ENCODE measurements at regions not wholly inside any gene's neighbourhood (a gene's known extent, or its start where the extent isn't known, plus 50 kb on each side); places are given as distances from the start of the nearest gene placed in this dataset.

DNA sequence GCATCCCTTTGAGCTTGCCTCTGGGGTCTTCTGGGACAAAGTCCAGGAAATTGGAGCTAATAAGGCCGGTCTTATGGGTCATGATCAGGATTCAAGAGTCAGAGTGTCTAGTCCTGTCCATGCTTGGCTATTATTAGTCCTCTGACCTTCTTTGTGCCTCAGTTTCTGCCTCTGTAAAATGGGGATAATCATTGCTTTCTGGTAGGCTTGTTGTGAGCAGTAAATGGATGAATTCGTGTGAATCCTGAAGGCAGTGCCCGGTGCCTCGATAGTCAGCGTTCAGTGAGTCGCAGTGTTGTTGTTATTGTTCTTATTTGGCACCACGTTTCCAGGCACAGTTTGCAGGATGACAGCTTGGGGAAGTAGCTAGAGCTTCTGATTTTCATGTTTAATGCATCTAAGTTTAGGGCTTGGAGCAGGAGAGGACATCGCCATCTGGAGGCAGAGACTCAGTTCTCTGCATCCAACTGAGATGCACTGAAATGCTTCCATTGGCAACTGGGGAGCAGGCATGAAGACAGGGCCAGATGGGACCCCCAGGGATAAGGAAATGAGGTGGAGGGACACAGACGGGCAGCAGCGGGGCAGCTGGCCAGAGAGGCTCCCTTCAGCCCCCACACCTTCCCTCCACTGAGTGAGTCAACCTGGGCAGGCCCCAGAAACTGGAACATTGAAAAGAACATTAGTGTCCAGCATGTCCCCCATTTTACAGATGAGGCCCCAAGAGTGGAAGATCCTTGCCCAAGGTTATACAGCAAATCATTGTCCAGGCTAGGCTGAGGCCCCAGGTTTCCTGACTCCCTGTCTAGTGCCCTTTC lies 160.3 kb downstream of the PTPRU start:
- Mint-ChIP-seq H3K27me3 (ENCODE audit: insufficient read depth) (peaks cover 1% of the 10 kb centered on the region), H3K4me1 (ENCODE audit: low read depth) (no peaks in the 10 kb centered on the region), H3K36me3 (ENCODE audit: low read depth) (no peaks in the 10 kb centered on the region), H3K9me3 (peaks cover 4% of the 10 kb centered on the region), H3K27ac (no peak overlapping the region), H3K4me3 (no peak overlapping the region)
- no peak for DNase-seq (ENCODE audit: low spot score)
- intact Hi-C loops (cut with micrococcal nuclease) = no loop called here

DNA sequence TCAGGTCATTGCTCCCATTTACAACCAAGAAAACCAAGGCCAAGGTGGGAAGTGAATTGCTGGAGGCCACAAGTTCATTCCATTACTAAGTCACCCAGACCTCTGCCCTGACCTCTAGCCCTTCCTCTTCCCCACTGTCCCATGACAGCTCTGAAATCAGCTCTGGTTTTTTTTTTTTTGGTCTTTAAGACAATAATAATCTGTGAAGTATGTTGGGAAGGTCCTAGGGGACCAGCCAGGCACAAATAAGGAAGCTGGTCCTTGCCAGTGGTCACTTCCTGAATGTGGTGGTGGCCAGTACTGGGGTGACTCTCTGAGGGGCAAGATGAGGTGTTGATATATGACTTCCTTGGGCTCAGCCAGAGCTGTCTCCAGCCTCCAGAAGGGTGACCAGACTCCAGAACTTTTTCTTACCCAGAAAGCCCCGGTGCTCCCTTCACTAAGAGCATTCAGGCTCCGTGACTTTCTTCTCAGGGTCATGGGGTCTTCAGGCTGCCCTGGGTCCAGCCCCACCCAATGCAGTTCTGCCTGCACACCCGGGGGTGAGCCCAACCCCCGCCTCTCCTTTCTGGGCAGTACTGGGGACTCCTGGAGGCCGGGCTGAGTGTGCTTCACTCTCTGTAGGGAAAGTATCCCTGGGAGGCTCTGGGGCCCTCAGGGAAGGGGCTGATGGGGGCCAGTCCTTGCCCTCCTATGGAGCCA lies 159.6 kb downstream of the PTPRU start:
- Mint-ChIP-seq H3K27me3 (ENCODE audit: insufficient read depth) (no peaks in the 10 kb centered on the region), H3K36me3 (ENCODE audit: low read depth) (no peaks in the 10 kb centered on the region), H3K27ac (no peak overlapping the region), H3K4me1 (ENCODE audit: low read depth) (no peaks in the 10 kb centered on the region), H3K9me3 (peaks cover 4% of the 10 kb centered on the region), H3K4me3 (no peak overlapping the region)
- DNase-seq (ENCODE audit: low spot score) = no peak
- intact Hi-C loops (cut with micrococcal nuclease) = no loop called here

GRCh38 chr1:29394521-29395225 lies 158.4 kb downstream of the PTPRU start:
- H3K36me3 Mint-ChIP-seq (ENCODE audit: low read depth) = no peaks in the 10 kb centered on the region
- no peak overlapping the region for H3K4me3 Mint-ChIP-seq
- no peaks in the 10 kb centered on the region for H3K4me1 Mint-ChIP-seq (ENCODE audit: low read depth)
- intact Hi-C loops (cut with micrococcal nuclease) = no loop called here
- no peak for DNase-seq (ENCODE audit: low spot score)
- H3K27ac Mint-ChIP-seq = no peak overlapping the region
- peaks cover 3% of the 10 kb centered on the region for H3K9me3 Mint-ChIP-seq
- H3K27me3 Mint-ChIP-seq (ENCODE audit: insufficient read depth) = peaks cover 4% of the 10 kb centered on the region

- no peaks in the 10 kb centered on the region for H3K36me3 Mint-ChIP-seq (ENCODE audit: low read depth)
These were observed 157.1 kb downstream of the PTPRU start for GRCh38 chr1:29393451-29393826.

DNA sequence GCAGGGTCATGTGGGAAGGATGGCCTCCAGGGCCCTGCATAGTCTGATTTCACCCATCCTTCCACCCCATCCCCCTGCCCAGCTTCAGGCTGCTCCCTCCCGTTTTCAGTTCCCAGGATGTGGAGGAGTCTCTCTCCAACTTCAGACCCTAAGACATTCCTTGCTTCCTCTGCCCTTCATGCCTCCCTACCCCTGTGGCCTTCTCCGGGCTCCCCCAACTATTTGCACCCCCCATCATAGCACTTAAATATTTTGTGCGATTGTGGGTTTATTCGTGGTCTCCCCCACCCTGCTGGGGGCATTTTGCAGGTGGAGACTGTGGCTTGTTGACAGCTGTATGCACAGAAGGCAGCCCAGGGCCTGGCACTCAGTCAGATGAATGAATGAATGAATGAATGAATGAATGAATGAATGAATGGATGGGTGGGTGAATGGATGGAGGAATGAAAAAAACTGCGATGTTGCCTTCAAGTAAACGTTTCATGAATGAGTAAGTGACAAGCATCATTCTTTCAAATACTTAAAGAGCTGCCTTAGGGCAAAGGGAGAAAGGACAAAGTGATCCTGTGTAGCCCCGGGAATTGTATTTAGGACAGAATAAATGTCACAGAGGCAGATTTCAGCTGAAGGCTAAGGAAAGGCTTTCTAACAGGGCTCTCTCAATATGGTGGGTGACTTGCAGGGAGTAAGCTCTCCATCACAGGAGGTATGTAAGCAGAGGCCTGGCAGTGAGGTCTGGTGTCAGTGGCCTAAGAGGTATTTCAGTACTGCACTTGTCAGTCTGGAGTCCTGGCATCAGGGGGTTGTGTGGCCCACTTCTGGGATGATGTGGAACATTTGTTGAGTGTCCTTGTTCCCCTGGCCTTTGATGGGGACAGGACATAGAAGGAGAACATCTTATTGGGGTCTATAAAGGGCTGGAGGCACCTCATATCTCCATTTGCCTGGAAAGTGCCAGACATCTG lies 156.4 kb downstream of the PTPRU start:
- DNase-seq (ENCODE audit: low spot score) = no peak
- H3K27me3 Mint-ChIP-seq (ENCODE audit: insufficient read depth) = peaks cover 4% of the 10 kb centered on the region
- no peaks in the 10 kb centered on the region for H3K36me3 Mint-ChIP-seq (ENCODE audit: low read depth)
- intact Hi-C loops (cut with micrococcal nuclease) = no loop called here
- no peaks in the 10 kb centered on the region for H3K4me1 Mint-ChIP-seq (ENCODE audit: low read depth)
- no peak overlapping the region for H3K4me3 Mint-ChIP-seq
- H3K9me3 Mint-ChIP-seq = no peaks in the 10 kb centered on the region
- no peak overlapping the region for H3K27ac Mint-ChIP-seq

More at GRCh38 chr1:29393451-29393826, 157.1 kb downstream of the PTPRU start:
- H3K27me3 Mint-ChIP-seq (ENCODE audit: insufficient read depth) = peaks cover 4% of the 10 kb centered on the region
- H3K4me3 Mint-ChIP-seq = no peak overlapping the region
- no peaks in the 10 kb centered on the region for H3K4me1 Mint-ChIP-seq (ENCODE audit: low read depth)
- no peak overlapping the region for H3K27ac Mint-ChIP-seq
- DNase-seq (ENCODE audit: low spot score) = no peak
- no peaks in the 10 kb centered on the region for H3K9me3 Mint-ChIP-seq
- intact Hi-C loops (cut with micrococcal nuclease) = no loop called here

DNA sequence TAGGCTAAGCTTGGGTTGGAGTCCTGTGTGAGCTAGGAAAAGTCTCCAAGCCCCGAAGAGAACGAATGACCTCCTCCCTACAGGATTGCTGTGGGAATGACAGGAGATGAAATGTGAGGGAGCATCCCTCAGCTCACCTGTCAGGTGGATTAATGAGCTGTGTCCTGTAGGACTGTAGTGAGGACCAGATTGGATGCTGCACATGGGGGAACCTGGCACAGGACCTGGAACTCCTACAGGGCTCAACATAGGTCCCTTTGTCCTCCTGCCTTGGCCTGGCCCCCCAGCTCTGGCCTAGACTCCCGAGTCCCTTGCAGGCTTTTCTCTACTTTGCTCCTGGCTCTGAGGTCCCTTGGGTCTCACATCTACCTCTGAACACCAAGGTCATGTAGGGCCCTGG lies 155.7 kb downstream of the PTPRU start:
- intact Hi-C loops (cut with micrococcal nuclease) = no loop called here
- Mint-ChIP-seq H3K4me3 (no peak overlapping the region), H3K9me3 (no peaks in the 10 kb centered on the region)

GRCh38 chr1:29391362-29391880 lies 155.1 kb downstream of the PTPRU start:
- intact Hi-C loops (cut with micrococcal nuclease) = no loop called here

More for the DNA sequence above, 155.7 kb downstream of the PTPRU start:
- Mint-ChIP-seq H3K4me1 (ENCODE audit: low read depth) (no peaks in the 10 kb centered on the region), H3K27me3 (ENCODE audit: insufficient read depth) (peaks cover 4% of the 10 kb centered on the region), H3K36me3 (ENCODE audit: low read depth) (no peaks in the 10 kb centered on the region), H3K27ac (no peak overlapping the region)
- DNase-seq (ENCODE audit: low spot score) = no peak

DNA sequence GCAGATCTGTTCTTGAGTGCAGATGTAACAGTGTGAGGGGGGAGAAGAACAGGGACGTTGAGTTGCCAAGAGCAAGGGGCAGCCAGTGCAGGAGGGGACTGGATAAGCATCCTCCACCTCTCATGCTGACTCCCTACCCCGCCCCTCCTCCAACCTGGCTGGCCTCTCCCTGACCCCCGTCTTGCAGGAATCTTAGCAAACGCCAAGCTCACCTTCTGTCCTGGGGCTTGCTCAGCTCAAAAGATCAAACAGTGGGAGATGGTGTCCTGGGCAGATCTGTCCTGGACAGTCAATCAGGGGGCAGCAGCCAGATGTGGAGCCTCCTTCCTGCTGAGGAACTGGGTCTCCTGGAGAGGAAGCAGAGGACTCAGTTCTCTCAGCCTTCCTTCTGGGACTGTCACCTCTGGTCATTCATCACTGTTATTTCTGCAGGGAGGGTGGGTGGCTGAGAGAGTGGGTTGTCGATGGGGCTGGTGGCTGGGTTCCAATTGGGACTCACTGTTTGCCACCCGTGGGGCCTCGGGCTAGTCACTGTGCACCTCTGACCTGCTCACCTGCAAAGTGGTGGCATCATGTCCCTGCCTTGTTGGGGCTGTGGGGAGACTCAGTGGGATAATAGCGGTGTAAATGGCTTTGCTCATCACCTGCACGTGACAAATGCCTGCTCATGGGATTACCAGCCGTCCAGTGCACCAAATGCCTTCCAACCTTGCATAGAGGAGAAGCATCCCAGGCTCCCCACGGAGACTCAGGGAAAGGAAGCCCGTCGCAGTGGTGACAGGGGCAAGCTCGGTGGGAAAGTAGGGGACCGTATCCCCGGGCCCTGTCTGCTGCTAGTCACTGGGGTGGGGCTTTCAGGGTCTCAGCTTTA lies 154.4 kb downstream of the PTPRU start:
- no peak for DNase-seq (ENCODE audit: low spot score)
- Mint-ChIP-seq H3K36me3 (ENCODE audit: low read depth) (no peaks in the 10 kb centered on the region), H3K4me3 (no peak overlapping the region), H3K9me3 (no peaks in the 10 kb centered on the region), H3K4me1 (ENCODE audit: low read depth) (no peaks in the 10 kb centered on the region), H3K27me3 (ENCODE audit: insufficient read depth) (peaks cover 4% of the 10 kb centered on the region), H3K27ac (no peak overlapping the region)
- intact Hi-C loops (cut with micrococcal nuclease) = no loop called here

More at GRCh38 chr1:29391362-29391880, 155.1 kb downstream of the PTPRU start:
- no peak overlapping the region for H3K4me3 Mint-ChIP-seq
- H3K36me3 Mint-ChIP-seq (ENCODE audit: low read depth) = no peaks in the 10 kb centered on the region
- H3K4me1 Mint-ChIP-seq (ENCODE audit: low read depth) = no peaks in the 10 kb centered on the region
- H3K27me3 Mint-ChIP-seq (ENCODE audit: insufficient read depth) = peaks cover 4% of the 10 kb centered on the region
- no peak for DNase-seq (ENCODE audit: low spot score)
- H3K27ac Mint-ChIP-seq = no peak overlapping the region
- no peaks in the 10 kb centered on the region for H3K9me3 Mint-ChIP-seq

- intact Hi-C loops (cut with micrococcal nuclease) = no loop called here
- no peaks in the 10 kb centered on the region for H3K4me1 Mint-ChIP-seq (ENCODE audit: low read depth)
- H3K4me3 Mint-ChIP-seq = no peak overlapping the region
- H3K27ac Mint-ChIP-seq = no peak overlapping the region
- no peak for DNase-seq (ENCODE audit: low spot score)
- H3K36me3 Mint-ChIP-seq (ENCODE audit: low read depth) = no peaks in the 10 kb centered on the region
- H3K9me3 Mint-ChIP-seq = no peaks in the 10 kb centered on the region
- peaks cover 4% of the 10 kb centered on the region for H3K27me3 Mint-ChIP-seq (ENCODE audit: insufficient read depth)
These were observed 153.8 kb downstream of the PTPRU start for GRCh38 chr1:29390075-29390474.

GRCh38 chr1:29389533-29390041 lies 153.3 kb downstream of the PTPRU start:
- no peak for DNase-seq (ENCODE audit: low spot score)
- H3K4me3 Mint-ChIP-seq = no peak overlapping the region
- no peak overlapping the region for H3K27ac Mint-ChIP-seq
- H3K27me3 Mint-ChIP-seq (ENCODE audit: insufficient read depth) = peaks cover 4% of the 10 kb centered on the region
- no peaks in the 10 kb centered on the region for H3K36me3 Mint-ChIP-seq (ENCODE audit: low read depth)
- intact Hi-C loops (cut with micrococcal nuclease) = no loop called here
- H3K9me3 Mint-ChIP-seq = no peaks in the 10 kb centered on the region
- no peaks in the 10 kb centered on the region for H3K4me1 Mint-ChIP-seq (ENCODE audit: low read depth)

DNA sequence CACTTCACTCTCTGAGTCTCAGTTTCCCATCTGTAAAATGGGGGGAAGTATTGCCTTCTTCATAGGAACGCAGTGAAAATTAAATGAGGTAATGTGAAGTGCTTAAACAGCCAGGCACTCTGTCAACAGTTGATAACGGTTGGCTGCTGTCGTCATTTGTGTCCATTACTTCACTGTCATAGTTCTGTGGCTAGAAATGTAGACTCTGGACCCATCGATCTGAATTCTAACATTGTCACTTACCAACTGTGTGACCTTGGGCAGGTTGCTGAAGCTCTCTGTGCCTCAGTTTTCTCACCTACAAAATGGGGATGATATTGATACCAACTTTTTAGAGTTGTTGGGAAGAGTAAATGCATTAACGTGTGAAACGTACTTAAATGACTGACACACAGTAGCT lies 152.6 kb downstream of the PTPRU start:
- Mint-ChIP-seq H3K27me3 (ENCODE audit: insufficient read depth) (peaks cover 4% of the 10 kb centered on the region), H3K36me3 (ENCODE audit: low read depth) (no peaks in the 10 kb centered on the region), H3K4me3 (no peak overlapping the region), H3K4me1 (ENCODE audit: low read depth) (no peaks in the 10 kb centered on the region), H3K27ac (no peak overlapping the region), H3K9me3 (no peaks in the 10 kb centered on the region)
- intact Hi-C loops (cut with micrococcal nuclease) = no loop called here
- DNase-seq (ENCODE audit: low spot score) = no peak

Measured in activated T-helper 1 cell treated with anti-CD3 and anti-CD28 coated beads, Interleukin-12 subunit alpha, Interleukin-12 subunit beta, Interleukin-2, Interleukin-4 antibody, amounts not matched to agents 30 ng/mL and 10 ng/mL and 1 ng/mL, durations not matched to agents 14 hours and 24 hours and 36 hours (primary cell).